H9 (cell line): ENCODE measurements at regions not wholly inside any gene's neighbourhood (a gene's known extent, or its start where the extent isn't known, plus 50 kb on each side); places are given as distances from the start of the nearest gene placed in this dataset.

ENCODE experiments used
- DNase-seq: peaks from one replicate; pipeline ENCODE4 v3.0.0-alpha.2; 2017
- H2AFZ ChIP-seq: one replicate; pipeline ENCODE4 v1.6.1; 2013; ENCODE audit warnings: mild to moderate bottlenecking, low read length, control low read depth, moderate library complexity
- H2AK5ac ChIP-seq: 2 replicates; pipeline ENCODE4 v1.6.1; 2013; ENCODE audit warnings: low read length, control low read depth, mixed read lengths; ENCODE audit not compliant: insufficient read length
- H2BK120ac ChIP-seq: one replicate; pipeline ENCODE4 v1.6.1; 2013; ENCODE audit warnings: low read depth, mild to moderate bottlenecking, low read length, control low read depth, inconsistent platforms; ENCODE audit not compliant: poor library complexity, severe bottlenecking
- H2BK12ac ChIP-seq: 2 replicates; pipeline ENCODE4 v1.6.1; 2013; ENCODE audit warnings: low read length, control low read depth, mixed read lengths, low read depth; ENCODE audit not compliant: insufficient read length
- H2BK15ac ChIP-seq: 2 replicates; pipeline ENCODE4 v1.6.1; 2013; ENCODE audit warnings: low read depth, low read length, control low read depth
- H2BK20ac ChIP-seq: one replicate; pipeline ENCODE4 v1.6.1; 2013; ENCODE audit warnings: low read depth, mild to moderate bottlenecking, low read length, control low read depth, inconsistent platforms; ENCODE audit not compliant: poor library complexity, severe bottlenecking
- H2BK5ac ChIP-seq: 2 replicates; pipeline ENCODE4 v1.6.1; 2013; ENCODE audit warnings: low read length, control low read depth, mixed read lengths; ENCODE audit not compliant: insufficient read length
- H3K14ac ChIP-seq: 2 replicates; pipeline ENCODE4 v1.6.1; 2013; ENCODE audit warnings: low read length, control low read depth; ENCODE audit not compliant: insufficient read depth
- H3K18ac ChIP-seq: 2 replicates; pipeline ENCODE4 v1.6.1; 2013; ENCODE audit warnings: low read depth, mild to moderate bottlenecking, mixed read lengths, low read length, control low read depth; ENCODE audit not compliant: insufficient read length
- H3K23ac ChIP-seq: 2 replicates; pipeline ENCODE4 v1.6.1; 2013; ENCODE audit warnings: low read length, control low read depth, mixed read lengths, low read depth; ENCODE audit not compliant: insufficient read length
- H3K23me2 ChIP-seq: 2 replicates; pipeline ENCODE4 v1.6.1; 2013; ENCODE audit warnings: low read depth, mild to moderate bottlenecking, mixed read lengths, low read length, control low read depth; ENCODE audit not compliant: insufficient read length, poor library complexity, severe bottlenecking
- H3K27ac ChIP-seq: 2 replicates; pipeline ENCODE4 v1.5.1; 2013; ENCODE audit warnings: low read length, control low read depth, mixed read lengths, low read depth; ENCODE audit not compliant: insufficient read length
- H3K27me3 ChIP-seq: 2 replicates; pipeline ENCODE4 v1.6.1; 2013; ENCODE audit warnings: low read length, control low read depth, inconsistent platforms; ENCODE audit not compliant: insufficient read depth
- H3K4ac ChIP-seq: 2 replicates; pipeline ENCODE4 v1.6.1; 2013; ENCODE audit warnings: low read depth, mild to moderate bottlenecking, control low read depth, inconsistent platforms, low read length, moderate library complexity
- H3K4me1 ChIP-seq: 2 replicates; pipeline ENCODE4 v1.6.1; 2013; ENCODE audit warnings: low read length, control low read depth, inconsistent platforms; ENCODE audit not compliant: insufficient read depth
- H3K4me2 ChIP-seq: 2 replicates; pipeline ENCODE4 v1.6.1; 2013; ENCODE audit warnings: low read length, control low read depth, mixed read lengths; ENCODE audit not compliant: insufficient read length, insufficient read depth
- H3K56ac ChIP-seq: 2 replicates; pipeline ENCODE4 v1.6.1; 2013; ENCODE audit warnings: low read depth, mild to moderate bottlenecking, mixed read lengths, low read length, control low read depth; ENCODE audit not compliant: insufficient read length
- H3K79me1 ChIP-seq: 2 replicates; pipeline ENCODE4 v1.6.1; 2013; ENCODE audit warnings: low read depth, mild to moderate bottlenecking, moderate library complexity, low read length, control low read depth, inconsistent platforms; ENCODE audit not compliant: insufficient read depth, poor library complexity, severe bottlenecking
- H3K79me2 ChIP-seq: 2 replicates; pipeline ENCODE4 v1.6.1; 2013; ENCODE audit warnings: low read length, control low read depth, inconsistent platforms; ENCODE audit not compliant: insufficient read depth
- H3K9ac ChIP-seq: 2 replicates; pipeline ENCODE4 v1.6.1; 2013; ENCODE audit warnings: low read length, control low read depth, mixed read lengths; ENCODE audit not compliant: insufficient read length; ENCODE audit errors: extremely low read depth
- H3K9me3 ChIP-seq: one replicate; pipeline ENCODE4 v1.6.1; 2013; ENCODE audit warnings: low read depth, low read length, inconsistent platforms; ENCODE audit not compliant: control insufficient read depth
- H3T11ph ChIP-seq: one replicate; pipeline ENCODE4 v1.6.1; 2013; ENCODE audit warnings: mild to moderate bottlenecking, low read length, control low read depth, inconsistent platforms
- H4K20me1 ChIP-seq: one replicate; pipeline ENCODE4 v1.6.1; 2013; ENCODE audit not compliant: control insufficient read depth, insufficient read length, insufficient read depth
- H4K5ac ChIP-seq: 2 replicates; pipeline ENCODE4 v1.6.1; 2013; ENCODE audit warnings: low read depth, mild to moderate bottlenecking, mixed read lengths, low read length, control low read depth; ENCODE audit not compliant: insufficient read length
- H4K8ac ChIP-seq: replicated peaks from 2 replicates; pipeline ENCODE4 v1.6.1; 2013; ENCODE audit warnings: low read length, control low read depth, mixed read lengths, low read depth; ENCODE audit not compliant: insufficient read length
- H4K91ac ChIP-seq: 2 replicates; pipeline ENCODE4 v1.6.1; 2013; ENCODE audit warnings: low read depth, mild to moderate bottlenecking, moderate library complexity, mixed read lengths, low read length, control low read depth; ENCODE audit not compliant: insufficient read length
- H3K27ac Mint-ChIP-seq, 3 experiments: 2 replicates in 2 of 3; 3 replicates in 1 of 3; pipeline ENCODE4 v1.8.0; 2020 to 2021; ENCODE audit warnings: mixed read lengths in 3 of 3, mild to moderate bottlenecking in 1 of 3, moderate library complexity in 1 of 3
- H3K27me3 Mint-ChIP-seq: 2 replicates; pipeline ENCODE4 v1.8.0; 2021; ENCODE audit warnings: low read depth, mild to moderate bottlenecking, moderate library complexity, mixed read lengths
- H3K36me3 Mint-ChIP-seq, 3 experiments: 2 replicates in 2 of 3; 3 replicates in 1 of 3; pipeline ENCODE4 v1.8.0; 2020 to 2021; ENCODE audit warnings: low read depth in 3 of 3, mixed read lengths in 3 of 3; ENCODE audit not compliant: insufficient read depth in 1 of 3
- H3K4me1 Mint-ChIP-seq, 2 experiments: 2 replicates each; pipeline ENCODE4 v1.8.0; 2020; ENCODE audit warnings: mixed read lengths in 2 of 2
- H3K4me3 Mint-ChIP-seq, 2 experiments: 2 replicates in 1 of 2; 3 replicates in 1 of 2; pipeline ENCODE4 v1.8.0; 2020 to 2021; ENCODE audit warnings: mild to moderate bottlenecking in 2 of 2, mixed read lengths in 2 of 2, moderate library complexity in 1 of 2
- H3K9me3 Mint-ChIP-seq, 2 experiments: 2 replicates in 1 of 2; 3 replicates in 1 of 2; pipeline ENCODE4 v1.8.0; 2020; ENCODE audit warnings: mild to moderate bottlenecking in 2 of 2, mixed read lengths in 2 of 2, moderate library complexity in 1 of 2
- WGBS: extraction: QIAGEN DNeasy Blood & Tissue Kit; methylation state at CpG from one replicate; pipeline ENCODE4 v1.1.7; 2013; ENCODE audit warnings: missing lambda C conversion rate, low lambda C conversion rate, mixed read lengths; ENCODE audit not compliant: insufficient read length; ENCODE audit errors: extremely low coverage; 5-methylcytosine and 5-hydroxymethylcytosine counted together
- TF ChIP-seq, protein P1 (sequence below): fragments of 200-600 bp; sonication (generic); conservative IDR thresholded peaks from 3 replicates; pipeline ENCODE4 v1.8.0; 2021; ENCODE audit warnings: antibody characterized with exemption, mild to moderate bottlenecking

DNA sequence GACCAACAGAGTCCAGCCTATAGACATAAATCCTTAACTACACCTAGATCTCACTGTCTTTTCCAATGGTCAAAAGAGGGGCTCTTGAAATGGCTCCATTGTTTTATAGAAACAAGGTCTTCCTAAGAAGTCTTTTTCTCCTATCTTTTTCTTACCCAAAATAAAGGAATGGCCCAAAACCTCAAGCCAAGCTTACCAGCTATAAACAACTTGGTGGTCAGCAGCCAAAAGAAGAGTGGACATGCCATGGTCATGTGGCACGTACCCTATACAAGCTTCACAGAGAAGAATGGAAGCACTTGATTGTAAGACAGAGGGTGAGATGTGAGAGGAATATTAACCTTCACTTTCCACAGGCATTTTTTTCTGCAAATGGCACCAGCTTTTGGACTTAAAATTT lies 82.1 kb upstream of the GNAO1 start:
- H2BK15ac ChIP-seq = no peak overlapping the region
- H3K27ac ChIP-seq = no peak overlapping the region
- no peaks in the 10 kb centered on the region for H3K79me1 ChIP-seq
- H3K4me1 Mint-ChIP-seq = peaks cover 24 to 36% of the 10 kb centered on the region in 2 experiments
- no peak overlapping the region for H4K5ac ChIP-seq
- H3K27me3 ChIP-seq = no peaks in the 10 kb centered on the region
- TF ChIP-seq, protein P1, sequence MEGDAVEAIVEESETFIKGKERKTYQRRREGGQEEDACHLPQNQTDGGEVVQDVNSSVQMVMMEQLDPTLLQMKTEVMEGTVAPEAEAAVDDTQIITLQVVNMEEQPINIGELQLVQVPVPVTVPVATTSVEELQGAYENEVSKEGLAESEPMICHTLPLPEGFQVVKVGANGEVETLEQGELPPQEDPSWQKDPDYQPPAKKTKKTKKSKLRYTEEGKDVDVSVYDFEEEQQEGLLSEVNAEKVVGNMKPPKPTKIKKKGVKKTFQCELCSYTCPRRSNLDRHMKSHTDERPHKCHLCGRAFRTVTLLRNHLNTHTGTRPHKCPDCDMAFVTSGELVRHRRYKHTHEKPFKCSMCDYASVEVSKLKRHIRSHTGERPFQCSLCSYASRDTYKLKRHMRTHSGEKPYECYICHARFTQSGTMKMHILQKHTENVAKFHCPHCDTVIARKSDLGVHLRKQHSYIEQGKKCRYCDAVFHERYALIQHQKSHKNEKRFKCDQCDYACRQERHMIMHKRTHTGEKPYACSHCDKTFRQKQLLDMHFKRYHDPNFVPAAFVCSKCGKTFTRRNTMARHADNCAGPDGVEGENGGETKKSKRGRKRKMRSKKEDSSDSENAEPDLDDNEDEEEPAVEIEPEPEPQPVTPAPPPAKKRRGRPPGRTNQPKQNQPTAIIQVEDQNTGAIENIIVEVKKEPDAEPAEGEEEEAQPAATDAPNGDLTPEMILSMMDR = no peak
- H3K23me2 ChIP-seq = no peaks in the 10 kb centered on the region
- no peak overlapping the region for H4K91ac ChIP-seq
- H2BK5ac ChIP-seq = no peak overlapping the region
- no peak overlapping the region for H2BK12ac ChIP-seq
- no peaks in the 10 kb centered on the region for H4K20me1 ChIP-seq
- no peak overlapping the region for H3K18ac ChIP-seq
- no peaks in the 10 kb centered on the region; a peak in 1 of 5 replicates for H3K9me3 Mint-ChIP-seq
- no peak for DNase-seq
- H3K4me3 Mint-ChIP-seq = no peak overlapping the region
- no peak overlapping the region for H2BK20ac ChIP-seq
- H3K14ac ChIP-seq = no peak overlapping the region
- 0 out of 2 replicates have a peak, but pooled peaks cover 4% of the 10 kb centered on the region for H3K4me1 ChIP-seq
- no peak overlapping the region for H3K23ac ChIP-seq
- no peaks in the 10 kb centered on the region for H3K9me3 ChIP-seq
- no peak overlapping the region for H4K8ac ChIP-seq
- H3K79me2 ChIP-seq = no peaks in the 10 kb centered on the region
- H2AK5ac ChIP-seq = no peak overlapping the region
- no peak overlapping the region for H3K9ac ChIP-seq
- no peaks in the 10 kb centered on the region; a peak in 1 of 7 replicates for H3K36me3 Mint-ChIP-seq
- H3T11ph ChIP-seq = no peak overlapping the region
- no peak overlapping the region for H3K4me2 ChIP-seq
- no peak overlapping the region for H3K27ac Mint-ChIP-seq
- WGBS = no CpG with 5 or more reads among the region's 1 CpG
- H2AFZ ChIP-seq = no peak overlapping the region
- H3K4ac ChIP-seq = no peak overlapping the region
- no peak overlapping the region for H3K56ac ChIP-seq
- no peak overlapping the region for H2BK120ac ChIP-seq
- peaks cover 4% of the 10 kb centered on the region for H3K27me3 Mint-ChIP-seq
